GM19468 (cell line): ENCODE measurements at regions not wholly inside any gene's neighbourhood (a gene's known extent, or its start where the extent isn't known, plus 50 kb on each side); places are given as distances from the start of the nearest gene placed in this dataset.
A peak's percentile ranks its signal among the peaks of the same experiment; 100 is the strongest.

ENCODE experiments used
- ATAC-seq: cut with Tn5 transposase; IDR thresholded peaks from one replicate; pipeline ENCODE4 v1.9.1; 2021; ENCODE audit warnings: mild to moderate bottlenecking, moderate library complexity, moderate number of reproducible peaks; ENCODE audit not compliant: unreplicated experiment; ENCODE audit errors: extremely low read depth

- no peak for ATAC-seq
These were observed 231.7 kb upstream of the SLC39A10 start for GRCh38 chr2:195425328-195425727.

GRCh38 chr2:195419033-195419432 is 238.0 kb upstream of the SLC39A10 start:
- no peak for ATAC-seq

- ATAC-seq, result no peak
These were observed 242.4 kb upstream of the SLC39A10 start for GRCh38 chr2:195414537-195415100.

GRCh38 chr2:195413944-195414343 is 243.1 kb upstream of the SLC39A10 start:
- no peak for ATAC-seq

GRCh38 chr2:195413422-195413821 is 243.6 kb upstream of the SLC39A10 start:
- no peak for ATAC-seq

GRCh38 chr2:195411219-195411687 is 245.8 kb upstream of the SLC39A10 start:
- no peak for ATAC-seq

GRCh38 chr2:195410074-195410671 is 246.9 kb upstream of the SLC39A10 start:
- ATAC-seq, result peak; percentile 38

GRCh38 chr2:195408811-195409210 is 248.2 kb upstream of the SLC39A10 start:
- no peak for ATAC-seq

- ATAC-seq, result no peak
These were observed 248.8 kb upstream of the SLC39A10 start for GRCh38 chr2:195408196-195408595.

GRCh38 chr2:195407783-195408182 is 249.2 kb upstream of the SLC39A10 start:
- ATAC-seq, result no peak

- ATAC-seq, result no peak
These were observed 250.0 kb upstream of the SLC39A10 start for GRCh38 chr2:195406886-195407603.

- no peak for ATAC-seq
These were observed 252.4 kb upstream of the SLC39A10 start for GRCh38 chr2:195404651-195405050.

GRCh38 chr2:195396479-195396878 is 260.5 kb upstream of the SLC39A10 start:
- ATAC-seq, result no peak

- no peak for ATAC-seq
These were observed 261.7 kb upstream of the SLC39A10 start for GRCh38 chr2:195395362-195395761.

- ATAC-seq, result no peak
These were observed 264.3 kb upstream of the SLC39A10 start for GRCh38 chr2:195392446-195393336.

GRCh38 chr2:195390686-195391321 is 266.2 kb upstream of the SLC39A10 start:
- no peak for ATAC-seq

- no peak for ATAC-seq
These were observed 269.0 kb upstream of the SLC39A10 start for GRCh38 chr2:195388028-195388427.

- ATAC-seq, result no peak
These were observed 274.8 kb upstream of the SLC39A10 start for GRCh38 chr2:195382186-195382585.

GRCh38 chr2:195370167-195370943 is 286.7 kb upstream of the SLC39A10 start:
- no peak for ATAC-seq
